ENCODE measurements at regions not wholly inside any gene's neighbourhood (a gene's known extent, or its start where the extent isn't known, plus 50 kb on each side); places are given as distances from the start of the nearest gene placed in this dataset.

DNA sequence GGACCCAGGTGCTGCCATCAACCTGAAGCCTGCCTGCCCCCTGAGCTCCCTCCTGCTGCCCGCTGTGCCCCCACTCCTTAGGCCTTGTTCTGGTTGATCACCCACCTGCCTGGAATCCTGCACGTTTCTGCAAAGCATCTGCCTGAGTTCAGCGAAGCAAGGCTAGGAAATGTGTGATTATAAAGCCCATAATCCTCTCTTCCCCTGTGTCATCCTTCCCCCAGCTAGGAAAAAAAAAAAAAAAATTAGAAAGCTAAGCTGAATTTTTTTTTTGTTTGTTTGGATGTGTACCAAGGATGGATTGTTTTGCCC is 93.2 kb downstream of the FOXA2 start:
- no peaks in the 10 kb centered on the region for H3K36me3 ChIP-seq (ENCODE audit: control insufficient read depth, insufficient read depth, low read length)
- TF ChIP-seq, protein P1, sequence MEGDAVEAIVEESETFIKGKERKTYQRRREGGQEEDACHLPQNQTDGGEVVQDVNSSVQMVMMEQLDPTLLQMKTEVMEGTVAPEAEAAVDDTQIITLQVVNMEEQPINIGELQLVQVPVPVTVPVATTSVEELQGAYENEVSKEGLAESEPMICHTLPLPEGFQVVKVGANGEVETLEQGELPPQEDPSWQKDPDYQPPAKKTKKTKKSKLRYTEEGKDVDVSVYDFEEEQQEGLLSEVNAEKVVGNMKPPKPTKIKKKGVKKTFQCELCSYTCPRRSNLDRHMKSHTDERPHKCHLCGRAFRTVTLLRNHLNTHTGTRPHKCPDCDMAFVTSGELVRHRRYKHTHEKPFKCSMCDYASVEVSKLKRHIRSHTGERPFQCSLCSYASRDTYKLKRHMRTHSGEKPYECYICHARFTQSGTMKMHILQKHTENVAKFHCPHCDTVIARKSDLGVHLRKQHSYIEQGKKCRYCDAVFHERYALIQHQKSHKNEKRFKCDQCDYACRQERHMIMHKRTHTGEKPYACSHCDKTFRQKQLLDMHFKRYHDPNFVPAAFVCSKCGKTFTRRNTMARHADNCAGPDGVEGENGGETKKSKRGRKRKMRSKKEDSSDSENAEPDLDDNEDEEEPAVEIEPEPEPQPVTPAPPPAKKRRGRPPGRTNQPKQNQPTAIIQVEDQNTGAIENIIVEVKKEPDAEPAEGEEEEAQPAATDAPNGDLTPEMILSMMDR (IDR thresholded peaks at IDR 0.05; ENCODE audit: insufficient read depth in 1 of 2, low read depth in 1 of 2, low read length in 1 of 2, severe bottlenecking in 1 of 2, unreplicated experiment in 1 of 2) = no peak
- DNase-seq = no peak
- intact Hi-C loops (cut with micrococcal nuclease; ENCODE audit: unreplicated experiment) = loop anchor here (1.0 kb wide), 1 partner anchor 46 kb away; no protein-coding TSS in a partner anchor
- H3K4me1 ChIP-seq = peaks cover 32% of the 10 kb centered on the region
- ChIA-PET POLR2A (interaction anchor here (0.5 to 3.2 kb wide), 13 partner anchors 9 to 201 kb away, joined by 3 to 49 read pairs (median 5); partner anchors contain the start of gene FOXA2), CTCF (interaction anchor here (0.6 to 2.6 kb wide), 15 partner anchors 16 to 948 kb away, joined by 3 to 27 read pairs (median 5); partner anchors contain the start of genes CSTL1 and FOXA2)
- Mint-ChIP-seq H3K36me3 (ENCODE audit: insufficient read depth, unreplicated experiment) (peaks cover 14% of the 10 kb centered on the region), H3K4me1 (ENCODE audit: low read depth, unreplicated experiment) (peaks cover 34% of the 10 kb centered on the region), H3K9me3 (ENCODE audit: unreplicated experiment) (no peaks in the 10 kb centered on the region), H3K27me3 (ENCODE audit: insufficient read depth, unreplicated experiment) (no peaks in the 10 kb centered on the region), H3K27ac (ENCODE audit: unreplicated experiment) (peak overlapping the region; percentile 98), H3K4me3 (ENCODE audit: unreplicated experiment) (peak overlapping the region; percentile 68)
- no peaks in the 10 kb centered on the region for H3K27me3 ChIP-seq (replicated peaks; ENCODE audit: control insufficient read depth, insufficient read depth, low read length)
- no TSS peak for BruUV-seq (replicated peaks)
- 0 out of 2 replicates have a peak overlapping the region, but pooled peaks have one; percentile 10 for H3K4me3 ChIP-seq (ENCODE audit: low read depth, low read length)
- H3K9me3 ChIP-seq = no peaks in the 10 kb centered on the region

DNA sequence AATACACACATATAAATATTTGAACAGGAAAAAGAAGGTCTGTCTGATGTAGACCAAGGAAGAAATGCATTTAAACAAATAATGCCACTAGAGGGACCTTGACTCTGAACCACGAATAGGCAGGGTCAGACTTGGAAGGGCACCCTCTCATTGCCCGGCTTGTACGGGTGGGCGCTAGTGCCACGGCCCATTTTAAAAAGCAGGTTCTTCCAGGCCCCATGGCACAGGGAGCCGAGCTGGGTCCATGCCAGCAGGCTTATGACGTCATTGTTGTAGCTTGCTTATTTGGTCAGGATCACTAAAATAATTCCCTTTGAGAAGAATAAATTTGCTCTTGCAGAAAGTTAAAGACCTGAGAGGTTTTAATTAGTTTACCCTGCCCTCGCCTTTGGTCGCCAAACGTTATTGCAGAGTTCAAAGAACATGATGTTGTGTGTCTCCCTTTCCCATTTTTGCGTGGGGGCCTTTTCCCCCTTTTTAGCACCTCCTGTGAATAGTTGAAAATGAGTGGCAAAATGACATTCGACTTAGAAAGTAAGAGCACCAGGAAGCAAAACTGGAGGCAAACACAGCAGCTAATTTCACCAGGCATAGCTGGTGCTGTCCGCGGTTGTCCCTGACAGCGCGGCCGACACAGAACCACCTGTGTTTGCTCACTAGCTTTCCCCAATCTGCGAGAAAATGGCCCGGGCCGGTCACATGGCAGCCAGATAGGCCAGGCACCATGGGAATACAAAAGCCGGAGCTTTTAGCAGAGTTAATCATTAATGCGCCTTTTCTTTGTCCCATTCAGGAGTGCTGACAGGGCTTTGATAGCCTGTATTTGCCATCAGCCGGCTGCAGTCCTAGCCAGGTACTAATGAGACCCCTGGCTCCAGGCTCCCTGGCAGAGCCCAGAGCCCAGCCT is 93.8 kb downstream of the FOXA2 start:
- no peaks in the 10 kb centered on the region for H3K27me3 Mint-ChIP-seq (ENCODE audit: insufficient read depth, unreplicated experiment)
- H3K4me3 ChIP-seq (ENCODE audit: low read depth, low read length) = peak overlapping the region; percentile 11

More for the DNA sequence above, 93.8 kb downstream of the FOXA2 start:
- no peaks in the 10 kb centered on the region for H3K9me3 ChIP-seq
- CTCF ChIA-PET = interaction anchor here (0.6 to 2.6 kb wide), 18 partner anchors 17 to 949 kb away, joined by 3 to 27 read pairs (median 5); partner anchors contain the start of genes CSTL1 and FOXA2
- peaks cover 32% of the 10 kb centered on the region for H3K4me1 ChIP-seq
- intact Hi-C loops (cut with micrococcal nuclease; ENCODE audit: unreplicated experiment) = loop anchor here (1.0 kb wide), 9 partner anchors 20 to 194 kb away; no protein-coding TSS in a partner anchor
- Mint-ChIP-seq H3K36me3 (ENCODE audit: insufficient read depth, unreplicated experiment) (peaks cover 14% of the 10 kb centered on the region), H3K4me1 (ENCODE audit: low read depth, unreplicated experiment) (peaks cover 30% of the 10 kb centered on the region), H3K9me3 (ENCODE audit: unreplicated experiment) (no peaks in the 10 kb centered on the region), H3K27ac (ENCODE audit: unreplicated experiment) (peak overlapping the region; percentile 98), H3K4me3 (ENCODE audit: unreplicated experiment) (peak overlapping the region; percentile 68)
- no peaks in the 10 kb centered on the region for H3K27me3 ChIP-seq (replicated peaks; ENCODE audit: control insufficient read depth, insufficient read depth, low read length)
- BruUV-seq (replicated peaks) = TSS peak; percentile 91
- TF ChIP-seq, protein P1 (IDR thresholded peaks at IDR 0.05; ENCODE audit: insufficient read depth in 1 of 2, low read depth in 1 of 2, low read length in 1 of 2, severe bottlenecking in 1 of 2, unreplicated experiment in 1 of 2) = peak; percentile 11 to 30
- POLR2A ChIA-PET = interaction anchor here (0.5 to 3.2 kb wide), 14 partner anchors 9 to 189 kb away, joined by 3 to 49 read pairs (median 6); partner anchors contain the start of gene FOXA2
- DNase-seq = peak; percentile 98
- no peaks in the 10 kb centered on the region for H3K36me3 ChIP-seq (ENCODE audit: control insufficient read depth, insufficient read depth, low read length)

Measured in Caco-2 (cell line).